ENCODE measurements at regions not wholly inside any gene's neighbourhood (a gene's known extent, or its start where the extent isn't known, plus 50 kb on each side); places are given as distances from the start of the nearest gene placed in this dataset.

DNA sequence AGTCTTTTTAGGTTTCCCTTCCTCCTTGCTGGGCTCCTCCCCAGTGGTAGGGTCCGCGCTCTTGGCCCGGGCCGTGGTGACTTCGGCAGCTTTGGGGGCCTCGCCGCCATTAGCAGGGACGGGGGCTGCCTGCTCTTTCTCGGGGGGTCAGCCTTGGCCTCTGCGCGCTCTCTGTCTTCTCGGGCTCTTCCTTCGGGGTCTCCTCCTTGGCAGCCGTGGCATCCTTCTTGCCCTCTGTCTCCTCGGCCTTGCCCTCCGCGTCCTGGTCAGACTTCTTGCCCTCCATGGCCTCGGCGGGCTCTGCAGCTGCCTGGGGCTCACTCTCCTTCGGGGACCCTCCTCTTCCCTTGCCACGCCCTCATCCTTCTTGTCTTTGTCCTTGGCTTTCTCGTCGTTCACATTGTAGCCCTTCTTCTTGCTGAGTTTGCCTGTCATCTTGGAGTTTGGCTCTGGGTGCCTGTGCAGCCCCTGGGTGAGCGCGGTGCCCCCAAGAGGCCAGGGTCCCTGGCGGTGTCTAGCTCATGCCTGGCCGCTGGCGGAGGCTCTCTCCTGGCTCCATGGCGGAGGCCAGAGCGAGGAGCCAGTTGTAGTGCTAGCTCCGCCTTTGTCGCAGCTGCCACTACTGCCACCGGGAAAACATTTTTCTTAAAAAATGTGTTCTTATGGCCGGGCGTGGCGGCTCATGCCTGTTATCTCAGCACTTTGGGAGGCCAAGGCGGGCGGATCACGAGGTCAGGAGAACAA lies 283.0 kb upstream of the SGCG start:
- intact Hi-C loops (cut with micrococcal nuclease) (no loop called here), dilution Hi-C loops (cut with HindIII; ENCODE audit: low sequenced_read_pairs, unreplicated experiment) (no loop called here), in situ Hi-C loops (cut with MboI; ENCODE audit: low sequenced_read_pairs) (no loop called here)
- H4K91ac ChIP-seq (ENCODE audit: insufficient read depth, low read depth, low read length) = no peak overlapping the region
- no peaks in the 10 kb centered on the region for H3K36me3 ChIP-seq (ENCODE audit: control insufficient read depth, insufficient read depth, low read length)
- no peak overlapping the region for H2BK15ac ChIP-seq (ENCODE audit: low read depth, low read length)
- DNase-seq (no peak), ATAC-seq (ENCODE audit: low read depth) (no peak)
- no peak overlapping the region for H2AK5ac ChIP-seq (ENCODE audit: low read depth, low read length)
- H2AFZ ChIP-seq (replicated peaks; ENCODE audit: low read length, poor library complexity) = no peak overlapping the region
- no peak overlapping the region for H2BK5ac ChIP-seq (ENCODE audit: low read depth, low read length, poor library complexity, severe bottlenecking)
- no peak overlapping the region for H4K5ac ChIP-seq (ENCODE audit: low read depth, low read length)
- TF ChIP-seq, protein P1, sequence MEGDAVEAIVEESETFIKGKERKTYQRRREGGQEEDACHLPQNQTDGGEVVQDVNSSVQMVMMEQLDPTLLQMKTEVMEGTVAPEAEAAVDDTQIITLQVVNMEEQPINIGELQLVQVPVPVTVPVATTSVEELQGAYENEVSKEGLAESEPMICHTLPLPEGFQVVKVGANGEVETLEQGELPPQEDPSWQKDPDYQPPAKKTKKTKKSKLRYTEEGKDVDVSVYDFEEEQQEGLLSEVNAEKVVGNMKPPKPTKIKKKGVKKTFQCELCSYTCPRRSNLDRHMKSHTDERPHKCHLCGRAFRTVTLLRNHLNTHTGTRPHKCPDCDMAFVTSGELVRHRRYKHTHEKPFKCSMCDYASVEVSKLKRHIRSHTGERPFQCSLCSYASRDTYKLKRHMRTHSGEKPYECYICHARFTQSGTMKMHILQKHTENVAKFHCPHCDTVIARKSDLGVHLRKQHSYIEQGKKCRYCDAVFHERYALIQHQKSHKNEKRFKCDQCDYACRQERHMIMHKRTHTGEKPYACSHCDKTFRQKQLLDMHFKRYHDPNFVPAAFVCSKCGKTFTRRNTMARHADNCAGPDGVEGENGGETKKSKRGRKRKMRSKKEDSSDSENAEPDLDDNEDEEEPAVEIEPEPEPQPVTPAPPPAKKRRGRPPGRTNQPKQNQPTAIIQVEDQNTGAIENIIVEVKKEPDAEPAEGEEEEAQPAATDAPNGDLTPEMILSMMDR (conservative IDR thresholded peaks at IDR 0.05; ENCODE audit: low read depth, low read length) = no peak
- TF ChIP-seq MAZ (IDR thresholded peaks at IDR 0.05; ENCODE audit: borderline replicate concordance, low read depth, low read length) (no peak), SMC3 (IDR thresholded peaks at IDR 0.05; ENCODE audit: low read depth, low read length) (no peak), MAFK (IDR thresholded peaks at IDR 0.05; ENCODE audit: low read depth, low read length) (no peak)
- TF ChIP-seq, protein P2, sequence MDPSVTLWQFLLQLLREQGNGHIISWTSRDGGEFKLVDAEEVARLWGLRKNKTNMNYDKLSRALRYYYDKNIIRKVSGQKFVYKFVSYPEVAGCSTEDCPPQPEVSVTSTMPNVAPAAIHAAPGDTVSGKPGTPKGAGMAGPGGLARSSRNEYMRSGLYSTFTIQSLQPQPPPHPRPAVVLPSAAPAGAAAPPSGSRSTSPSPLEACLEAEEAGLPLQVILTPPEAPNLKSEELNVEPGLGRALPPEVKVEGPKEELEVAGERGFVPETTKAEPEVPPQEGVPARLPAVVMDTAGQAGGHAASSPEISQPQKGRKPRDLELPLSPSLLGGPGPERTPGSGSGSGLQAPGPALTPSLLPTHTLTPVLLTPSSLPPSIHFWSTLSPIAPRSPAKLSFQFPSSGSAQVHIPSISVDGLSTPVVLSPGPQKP (IDR thresholded peaks at IDR 0.05; ENCODE audit: borderline replicate concordance, low read depth, low read length) = no peak
- BruUV-seq (replicated peaks) = no TSS peak
- no peak overlapping the region for H2BK20ac ChIP-seq (ENCODE audit: low read depth, low read length)
- no peak overlapping the region for H4K8ac ChIP-seq (ENCODE audit: low read depth in 2 of 2, low read length in 2 of 2)
- no peak overlapping the region for H3K14ac ChIP-seq (replicated peaks; ENCODE audit: low read depth, low read length)
- H2AK9ac ChIP-seq (replicated peaks; ENCODE audit: low read depth, low read length, poor library complexity) = no peak overlapping the region
- ChIA-PET POLR2A (ENCODE audit: unreplicated experiment) (no interaction called here), CTCF (no interaction called here)
- H3K4ac ChIP-seq (ENCODE audit: low read depth, low read length) = no peak overlapping the region
- no peak overlapping the region for H2BK120ac ChIP-seq (ENCODE audit: low read depth, low read length)
- H3K4me1 ChIP-seq (ENCODE audit: control insufficient read depth, insufficient read depth, low read length) = no peaks in the 10 kb centered on the region
- no peaks in the 10 kb centered on the region for H3K27me3 ChIP-seq (ENCODE audit: control insufficient read depth, insufficient read depth, low read length)
- H3K4me2 ChIP-seq (ENCODE audit: low read depth, low read length) = no peak overlapping the region
- H3K9me3 ChIP-seq (ENCODE audit: control insufficient read depth, insufficient read depth, low read length) = no peaks in the 10 kb centered on the region; the same call in 1 of the 2 replicates
- H3K23ac ChIP-seq (ENCODE audit: low read depth, low read length) = no peak overlapping the region
- H3K9ac ChIP-seq (ENCODE audit: low read depth, low read length) = no peak overlapping the region
- no peak overlapping the region for H3K4me3 ChIP-seq (ENCODE audit: insufficient read depth, low read depth, low read length)
- no peak overlapping the region for H3K56ac ChIP-seq (ENCODE audit: extremely low read depth, insufficient read depth, low read length)
- H3K18ac ChIP-seq (ENCODE audit: low read depth, low read length) = no peak overlapping the region
- H4K20me1 ChIP-seq (ENCODE audit: insufficient read depth, low read length) = no peaks in the 10 kb centered on the region
- no peaks in the 10 kb centered on the region for H3K9me1 ChIP-seq (ENCODE audit: insufficient read depth, low read length)
- no peaks in the 10 kb centered on the region for H3K79me1 ChIP-seq (ENCODE audit: low read depth in 1 of 2, low read length in 2 of 2)
- WGBS, 2 experiments (ENCODE audit: extremely low coverage in 2 of 2, insufficient read length in 1 of 2) = 84% methylated on average over 5 of the region's 39 CpGs; no CpG with 5 or more reads in 1 of the 2 experiments
- H3K27ac ChIP-seq (ENCODE audit: insufficient read depth, low read length) = no peak overlapping the region
